ENCODE measurements at regions not wholly inside any gene's neighbourhood (a gene's known extent, or its start where the extent isn't known, plus 50 kb on each side); places are given as distances from the start of the nearest gene placed in this dataset.

DNA sequence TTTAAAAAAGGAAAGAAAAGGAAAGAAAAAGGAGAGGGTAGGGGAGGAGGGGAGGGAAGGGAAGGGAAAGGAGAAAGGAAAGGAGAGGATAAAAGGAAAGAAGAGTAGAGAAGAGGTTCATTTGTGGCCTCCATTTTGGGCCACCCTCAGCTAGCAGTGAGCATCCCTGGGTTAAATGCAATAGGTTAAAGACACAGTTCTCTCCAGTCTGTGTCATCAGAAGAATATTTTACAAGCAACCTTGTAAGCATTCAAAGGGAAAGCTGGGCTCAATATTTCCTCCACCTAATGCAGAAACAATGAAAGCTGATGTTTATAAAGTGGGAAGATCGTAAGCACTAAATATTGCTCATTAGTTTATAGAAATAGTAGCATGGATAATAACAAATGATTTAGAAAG lies 219.1 kb upstream of the PITRM1 start:
- H3K9me3 ChIP-seq = peaks cover 0 to 4% of the 10 kb centered on the region in 2 donors
- TF ChIP-seq, protein P1, sequence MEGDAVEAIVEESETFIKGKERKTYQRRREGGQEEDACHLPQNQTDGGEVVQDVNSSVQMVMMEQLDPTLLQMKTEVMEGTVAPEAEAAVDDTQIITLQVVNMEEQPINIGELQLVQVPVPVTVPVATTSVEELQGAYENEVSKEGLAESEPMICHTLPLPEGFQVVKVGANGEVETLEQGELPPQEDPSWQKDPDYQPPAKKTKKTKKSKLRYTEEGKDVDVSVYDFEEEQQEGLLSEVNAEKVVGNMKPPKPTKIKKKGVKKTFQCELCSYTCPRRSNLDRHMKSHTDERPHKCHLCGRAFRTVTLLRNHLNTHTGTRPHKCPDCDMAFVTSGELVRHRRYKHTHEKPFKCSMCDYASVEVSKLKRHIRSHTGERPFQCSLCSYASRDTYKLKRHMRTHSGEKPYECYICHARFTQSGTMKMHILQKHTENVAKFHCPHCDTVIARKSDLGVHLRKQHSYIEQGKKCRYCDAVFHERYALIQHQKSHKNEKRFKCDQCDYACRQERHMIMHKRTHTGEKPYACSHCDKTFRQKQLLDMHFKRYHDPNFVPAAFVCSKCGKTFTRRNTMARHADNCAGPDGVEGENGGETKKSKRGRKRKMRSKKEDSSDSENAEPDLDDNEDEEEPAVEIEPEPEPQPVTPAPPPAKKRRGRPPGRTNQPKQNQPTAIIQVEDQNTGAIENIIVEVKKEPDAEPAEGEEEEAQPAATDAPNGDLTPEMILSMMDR (IDR thresholded peaks at IDR 0.05) = no peak
- intact Hi-C loops (cut with DNase I) = no loop called here
- DNase-seq = no peak
- H3K27ac ChIP-seq = no peak overlapping the region
- H3K27me3 ChIP-seq = no peaks in the 10 kb centered on the region
- no peak overlapping the region for H3K4me3 ChIP-seq
- H3K36me3 ChIP-seq = no peaks in the 10 kb centered on the region
- H3K4me1 ChIP-seq = no peaks in the 10 kb centered on the region
- no peak for ATAC-seq

DNA sequence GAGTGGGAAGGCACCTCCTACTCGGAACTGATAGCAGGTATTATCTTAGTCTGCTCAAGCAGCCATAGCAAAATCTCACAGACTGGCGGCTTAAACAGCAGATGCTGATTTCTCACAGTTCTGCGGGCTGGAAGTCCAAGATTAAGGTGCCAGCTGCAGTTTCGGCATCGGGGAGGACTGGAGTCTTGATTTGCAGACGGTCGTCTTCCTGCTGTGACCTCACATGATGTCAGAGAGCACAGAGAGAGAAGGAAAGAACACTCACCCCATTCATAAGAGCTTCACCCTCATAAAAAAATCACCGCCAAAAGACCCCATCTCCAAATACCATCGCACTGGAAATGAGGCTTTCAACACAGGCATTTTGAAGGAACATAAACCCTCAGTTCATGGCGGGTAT lies 216.5 kb upstream of the PITRM1 start:
- Histone ChIP-seq H3K27ac (no peak overlapping the region), H3K36me3 (no peaks in the 10 kb centered on the region), H3K27me3 (no peaks in the 10 kb centered on the region), H3K9me3 (peaks cover 0 to 11% of the 10 kb centered on the region in 2 donors), H3K4me3 (no peak overlapping the region), H3K4me1 (no peaks in the 10 kb centered on the region)
- no peak for ATAC-seq
- intact Hi-C loops (cut with DNase I) = no loop called here
- no peak for DNase-seq
- TF ChIP-seq, protein P1 (IDR thresholded peaks at IDR 0.05) = no peak

DNA sequence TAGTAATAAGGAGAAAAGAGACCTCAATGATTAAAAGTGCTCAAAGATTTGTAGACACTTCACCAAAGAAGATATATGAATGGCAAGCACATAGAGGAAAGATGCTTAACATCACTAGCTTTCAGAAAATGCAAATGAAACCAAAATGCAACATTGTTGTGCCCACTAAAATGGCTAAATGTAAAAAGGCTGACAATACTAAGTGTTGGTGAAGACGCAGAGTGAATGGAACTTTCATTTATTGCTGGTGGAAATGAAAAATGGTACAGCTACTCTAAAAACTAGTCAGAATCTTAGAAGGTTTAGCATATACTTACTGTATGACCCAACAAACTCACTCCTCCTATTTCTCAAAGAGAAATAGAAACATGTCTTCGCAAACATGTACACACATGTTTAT lies 212.9 kb upstream of the PITRM1 start:
- no peak for DNase-seq
- Histone ChIP-seq H3K4me3 (no peak overlapping the region), H3K27me3 (no peaks in the 10 kb centered on the region), H3K4me1 (no peaks in the 10 kb centered on the region), H3K36me3 (no peaks in the 10 kb centered on the region), H3K27ac (no peak overlapping the region), H3K9me3 (peaks cover 0 to 11% of the 10 kb centered on the region in 2 donors)
- ATAC-seq = no peak
- intact Hi-C loops (cut with DNase I) = no loop called here
- TF ChIP-seq, protein P1 (IDR thresholded peaks at IDR 0.05) = no peak

DNA sequence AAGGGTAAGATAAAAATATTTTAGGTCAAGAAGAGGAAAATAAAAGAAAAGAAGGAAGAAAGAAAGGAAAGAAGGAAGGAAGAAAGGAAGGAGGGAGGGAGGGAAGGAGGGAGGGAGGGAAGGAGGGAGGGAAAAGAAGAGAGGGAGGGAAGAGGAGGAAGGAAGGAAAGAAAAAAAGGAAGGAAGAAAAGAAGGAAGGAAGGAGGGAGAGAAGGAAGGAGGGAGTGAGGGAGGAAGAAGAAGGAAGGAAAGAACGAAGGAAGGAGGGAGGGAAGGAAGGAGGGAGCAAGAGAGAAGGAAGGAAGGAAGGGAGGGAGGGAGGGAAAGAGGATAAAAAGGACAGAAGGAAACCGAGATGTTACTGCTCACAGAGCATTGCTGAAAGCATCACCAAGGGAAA lies 209.5 kb upstream of the PITRM1 start:
- Histone ChIP-seq H3K4me3 (no peak overlapping the region), H3K9me3 (peaks cover 0 to 18% of the 10 kb centered on the region in 2 donors), H3K4me1 (no peaks in the 10 kb centered on the region), H3K27me3 (no peaks in the 10 kb centered on the region), H3K36me3 (no peaks in the 10 kb centered on the region), H3K27ac (no peak overlapping the region)
- TF ChIP-seq, protein P1 (IDR thresholded peaks at IDR 0.05) = no peak
- intact Hi-C loops (cut with DNase I) = no loop called here
- DNase-seq = no peak
- no peak for ATAC-seq

DNA sequence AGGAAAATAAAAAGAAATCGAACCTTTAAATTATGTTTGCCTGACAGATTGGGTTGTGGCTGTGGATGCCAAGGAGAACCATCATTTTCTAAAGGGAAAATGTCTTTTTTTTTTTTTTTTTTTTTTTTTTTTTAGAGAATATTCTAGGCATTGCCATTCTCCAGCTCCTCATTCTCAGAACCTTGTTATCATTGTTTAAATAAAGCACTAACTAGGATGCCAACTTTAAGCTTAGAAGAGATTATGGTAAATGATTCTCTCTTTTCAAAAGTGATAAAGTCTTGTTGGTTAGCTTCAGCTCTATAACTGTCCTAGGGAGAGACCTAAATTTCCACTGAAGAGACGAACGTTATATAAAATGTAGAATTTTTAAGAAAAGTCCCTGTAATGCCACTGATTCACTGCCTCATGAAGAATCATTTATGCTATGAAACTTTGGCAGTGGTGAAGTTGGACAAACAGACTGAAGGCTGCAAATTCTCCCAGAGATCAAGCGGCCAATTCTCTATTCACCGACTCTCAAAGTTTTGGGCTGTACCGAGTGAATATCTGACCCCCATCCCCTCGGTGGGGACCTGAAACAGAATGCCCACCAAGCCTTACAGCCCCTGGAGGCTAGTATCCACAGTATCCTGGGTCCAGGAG lies 207.9 kb upstream of the PITRM1 start:
- DNase-seq = no peak
- intact Hi-C loops (cut with DNase I) = no loop called here

More for the DNA sequence above, 207.9 kb upstream of the PITRM1 start:
- Histone ChIP-seq H3K4me3 (no peak overlapping the region), H3K36me3 (no peaks in the 10 kb centered on the region), H3K27ac (no peak overlapping the region), H3K9me3 (peaks cover 0 to 14% of the 10 kb centered on the region in 2 donors), H3K27me3 (no peaks in the 10 kb centered on the region), H3K4me1 (no peaks in the 10 kb centered on the region)
- no peak for ATAC-seq
- TF ChIP-seq, protein P1 (IDR thresholded peaks at IDR 0.05) = no peak
